ENCODE measurements at regions not wholly inside any gene's neighbourhood (a gene's known extent, or its start where the extent isn't known, plus 50 kb on each side); places are given as distances from the start of the nearest gene placed in this dataset.

GRCh38 chr18:3328532-3328931, 66.6 kb downstream of the MYL12B start:
- Histone ChIP-seq H3K27me3 (no peaks in the 10 kb centered on the region), H3K9me3 (no peaks in the 10 kb centered on the region), H3K36me3 (no peaks in the 10 kb centered on the region), H3K4me3 (no peak overlapping the region), H3K4me1 (peaks cover 0 to 5% (median 0%) of the 10 kb centered on the region in 4 donors), H3K27ac (replicated peaks in 1 of 4) (no peak overlapping the region)
- DNase-seq (ENCODE audit: extremely low spot score), result no peak
- no peak for TF ChIP-seq POLR2A (IDR thresholded peaks at IDR 0.05; ENCODE audit: low read depth)
- TF ChIP-seq, protein P1, sequence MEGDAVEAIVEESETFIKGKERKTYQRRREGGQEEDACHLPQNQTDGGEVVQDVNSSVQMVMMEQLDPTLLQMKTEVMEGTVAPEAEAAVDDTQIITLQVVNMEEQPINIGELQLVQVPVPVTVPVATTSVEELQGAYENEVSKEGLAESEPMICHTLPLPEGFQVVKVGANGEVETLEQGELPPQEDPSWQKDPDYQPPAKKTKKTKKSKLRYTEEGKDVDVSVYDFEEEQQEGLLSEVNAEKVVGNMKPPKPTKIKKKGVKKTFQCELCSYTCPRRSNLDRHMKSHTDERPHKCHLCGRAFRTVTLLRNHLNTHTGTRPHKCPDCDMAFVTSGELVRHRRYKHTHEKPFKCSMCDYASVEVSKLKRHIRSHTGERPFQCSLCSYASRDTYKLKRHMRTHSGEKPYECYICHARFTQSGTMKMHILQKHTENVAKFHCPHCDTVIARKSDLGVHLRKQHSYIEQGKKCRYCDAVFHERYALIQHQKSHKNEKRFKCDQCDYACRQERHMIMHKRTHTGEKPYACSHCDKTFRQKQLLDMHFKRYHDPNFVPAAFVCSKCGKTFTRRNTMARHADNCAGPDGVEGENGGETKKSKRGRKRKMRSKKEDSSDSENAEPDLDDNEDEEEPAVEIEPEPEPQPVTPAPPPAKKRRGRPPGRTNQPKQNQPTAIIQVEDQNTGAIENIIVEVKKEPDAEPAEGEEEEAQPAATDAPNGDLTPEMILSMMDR (IDR thresholded peaks at IDR 0.05), result no peak
- TF ChIP-seq EP300 (IDR thresholded peaks at IDR 0.05), result no peak
- TF ChIP-seq POLR2AphosphoS5 (IDR thresholded peaks at IDR 0.05), result no peak
- WGBS, result 75% methylated on average over 1 of the region's 1 CpG
- intact Hi-C loops (cut with DNase I), result no loop called here

- Histone ChIP-seq H3K4me3 (no peak overlapping the region), H3K9me3 (no peaks in the 10 kb centered on the region), H3K27ac (replicated peaks in 1 of 4) (no peak overlapping the region), H3K4me1 (no peaks in the 10 kb centered on the region), H3K36me3 (no peaks in the 10 kb centered on the region), H3K27me3 (no peaks in the 10 kb centered on the region)
- intact Hi-C loops (cut with DNase I), result no loop called here
- TF ChIP-seq POLR2A (IDR thresholded peaks at IDR 0.05; ENCODE audit: low read depth) (no peak), POLR2AphosphoS5 (IDR thresholded peaks at IDR 0.05) (no peak), EP300 (IDR thresholded peaks at IDR 0.05) (no peak)
- TF ChIP-seq, protein P1 (IDR thresholded peaks at IDR 0.05), result no peak
- no peak for DNase-seq (ENCODE audit: extremely low spot score)
- WGBS, result 90% methylated on average over 5 of the region's 5 CpGs
Measured at GRCh38 chr18:3329471-3329870, 67.5 kb downstream of the MYL12B start.

DNA sequence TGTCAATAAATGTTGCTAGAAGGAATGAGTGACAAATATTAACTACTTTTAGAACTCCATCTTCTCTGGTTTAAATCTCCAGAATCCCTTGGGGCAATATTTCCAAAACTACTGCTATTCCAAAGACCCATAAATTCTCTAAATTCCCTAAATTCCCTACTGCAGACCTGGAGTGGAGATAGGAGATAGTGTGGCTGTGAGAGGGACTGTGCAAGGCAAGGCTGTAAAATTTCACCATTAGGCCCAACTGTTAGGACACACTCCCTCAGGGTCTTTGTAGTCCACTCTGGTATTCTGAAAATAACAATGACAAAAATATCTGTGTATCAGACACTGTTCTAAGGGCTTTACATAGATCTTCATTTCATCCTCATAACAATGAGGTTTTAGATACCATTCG, 67.9 kb downstream of the MYL12B start:
- H3K4me3 ChIP-seq, result no peak overlapping the region
- intact Hi-C loops (cut with DNase I), result no loop called here
- no peak for DNase-seq (ENCODE audit: extremely low spot score)
- TF ChIP-seq, protein P1 (IDR thresholded peaks at IDR 0.05), result no peak
- TF ChIP-seq POLR2AphosphoS5 (IDR thresholded peaks at IDR 0.05) (no peak), EP300 (IDR thresholded peaks at IDR 0.05) (no peak), POLR2A (IDR thresholded peaks at IDR 0.05; ENCODE audit: low read depth) (no peak)
- WGBS, result 100% methylated on average over 1 of the region's 1 CpG
- no peaks in the 10 kb centered on the region for H3K27me3 ChIP-seq
- H3K36me3 ChIP-seq, result no peaks in the 10 kb centered on the region
- H3K9me3 ChIP-seq, result no peaks in the 10 kb centered on the region
- H3K27ac ChIP-seq (replicated peaks in 1 of 4), result no peak overlapping the region
- no peaks in the 10 kb centered on the region for H3K4me1 ChIP-seq

DNA sequence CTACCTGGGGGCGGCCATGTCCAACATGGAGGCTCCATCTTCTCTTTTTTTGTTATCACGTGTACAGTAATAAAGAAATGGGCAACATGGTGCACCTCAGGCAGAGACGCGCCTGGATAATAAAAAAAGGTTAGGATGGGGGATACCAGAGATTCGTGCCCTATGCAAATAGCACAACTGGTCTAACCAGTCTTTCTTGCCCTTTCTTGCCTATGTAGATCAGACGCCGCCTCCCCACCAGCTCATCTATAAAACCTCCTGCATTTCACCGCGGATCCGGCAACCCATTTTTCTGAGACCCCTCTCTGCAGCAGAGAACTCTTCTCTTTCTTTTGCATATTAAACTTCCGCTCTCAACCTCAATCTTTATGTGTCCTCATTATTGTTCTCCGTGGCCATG, 68.7 kb downstream of the MYL12B start:
- Histone ChIP-seq H3K4me1 (no peaks in the 10 kb centered on the region), H3K9me3 (no peaks in the 10 kb centered on the region), H3K27me3 (no peaks in the 10 kb centered on the region), H3K4me3 (no peak overlapping the region), H3K36me3 (no peaks in the 10 kb centered on the region), H3K27ac (replicated peaks in 1 of 4) (no peak overlapping the region)
- intact Hi-C loops (cut with DNase I), result no loop called here
- TF ChIP-seq POLR2A (IDR thresholded peaks at IDR 0.05; ENCODE audit: low read depth), result no peak
- TF ChIP-seq POLR2AphosphoS5 (IDR thresholded peaks at IDR 0.05), result no peak
- no peak for TF ChIP-seq EP300 (IDR thresholded peaks at IDR 0.05)
- TF ChIP-seq, protein P1 (IDR thresholded peaks at IDR 0.05), result no peak
- no peak for DNase-seq (ENCODE audit: extremely low spot score)
- 86% methylated on average over 12 of the region's 12 CpGs for WGBS

- no peak overlapping the region for H3K4me3 ChIP-seq
- H3K27ac ChIP-seq (replicated peaks in 1 of 4), result no peak overlapping the region
- no peaks in the 10 kb centered on the region for H3K9me3 ChIP-seq
- no peak for DNase-seq (ENCODE audit: extremely low spot score)
- no peaks in the 10 kb centered on the region for H3K27me3 ChIP-seq
- no peak for TF ChIP-seq POLR2A (IDR thresholded peaks at IDR 0.05; ENCODE audit: low read depth)
- no peak for TF ChIP-seq EP300 (IDR thresholded peaks at IDR 0.05)
- TF ChIP-seq, protein P1 (IDR thresholded peaks at IDR 0.05), result no peak
- no peak for TF ChIP-seq POLR2AphosphoS5 (IDR thresholded peaks at IDR 0.05)
- no peaks in the 10 kb centered on the region for H3K36me3 ChIP-seq
- intact Hi-C loops (cut with DNase I), result no loop called here
- 93% methylated on average over 2 of the region's 2 CpGs for WGBS
- H3K4me1 ChIP-seq, result no peaks in the 10 kb centered on the region
Measured at GRCh38 chr18:3332376-3332775, 70.4 kb downstream of the MYL12B start.

Data from esophagus muscularis mucosa (tissue), 4 donors.